ENCODE measurements at regions not wholly inside any gene's neighbourhood (a gene's known extent, or its start where the extent isn't known, plus 50 kb on each side); places are given as distances from the start of the nearest gene placed in this dataset.

DNA sequence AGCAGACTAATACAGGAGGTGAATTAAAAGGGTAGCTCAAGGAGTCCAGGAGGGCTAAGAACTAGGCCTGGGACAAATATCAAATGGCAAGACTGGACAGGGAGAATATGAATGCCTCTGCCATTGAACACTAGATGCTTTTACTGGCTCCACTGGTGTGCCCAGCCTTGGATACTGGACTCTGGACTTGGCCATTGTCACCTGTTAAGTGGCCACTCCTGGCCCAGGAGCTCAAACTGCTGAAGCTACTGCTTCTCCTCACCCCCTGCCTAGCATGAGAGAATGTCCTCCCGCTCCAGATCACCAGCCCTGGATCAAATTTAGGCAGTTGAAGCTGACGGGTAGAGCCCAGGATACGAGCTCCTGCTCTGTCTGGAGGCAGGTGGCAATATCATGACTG is 170.8 kb downstream of the DDX1 start:
- FAIRE-seq (no peak), DNase-seq (ENCODE audit: insufficient read length, low spot score) (no peak)

DNA sequence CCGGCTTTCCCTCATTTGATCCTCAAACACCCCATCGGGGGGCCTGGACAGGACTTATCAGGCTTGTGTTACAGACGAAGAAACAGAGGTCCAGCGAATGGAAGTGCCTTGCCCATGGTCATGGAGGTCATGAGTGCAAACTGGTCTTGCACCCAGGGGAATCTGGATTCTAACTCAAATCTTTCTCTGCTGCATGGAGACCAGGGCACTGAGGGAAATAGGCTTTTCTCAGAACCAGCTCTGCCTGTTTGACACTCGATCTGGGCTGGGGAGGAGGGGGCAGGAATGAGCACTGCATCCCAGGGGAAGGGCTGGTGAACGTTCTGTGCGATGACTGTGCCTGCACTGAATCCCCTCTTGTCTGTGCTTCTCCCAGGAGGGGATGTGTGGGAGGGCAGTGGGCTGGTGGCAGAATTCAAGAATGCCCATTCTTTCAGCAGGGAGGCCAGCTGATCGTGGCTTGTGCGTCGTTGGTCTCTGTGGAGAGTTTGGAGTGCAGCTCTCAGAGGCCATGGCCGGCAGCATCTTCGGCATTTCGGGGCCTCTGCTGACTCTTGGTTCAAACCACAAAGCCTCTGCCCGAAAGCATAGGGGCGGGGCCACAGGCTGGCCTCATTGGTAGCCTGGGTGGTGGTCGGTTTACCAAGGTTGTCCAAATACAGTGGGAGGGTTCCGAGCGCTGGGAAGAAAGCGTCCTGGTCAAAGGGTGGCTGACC is 171.6 kb downstream of the DDX1 start:
- FAIRE-seq (no peak), DNase-seq (ENCODE audit: insufficient read length, low spot score) (no peak)

DNA sequence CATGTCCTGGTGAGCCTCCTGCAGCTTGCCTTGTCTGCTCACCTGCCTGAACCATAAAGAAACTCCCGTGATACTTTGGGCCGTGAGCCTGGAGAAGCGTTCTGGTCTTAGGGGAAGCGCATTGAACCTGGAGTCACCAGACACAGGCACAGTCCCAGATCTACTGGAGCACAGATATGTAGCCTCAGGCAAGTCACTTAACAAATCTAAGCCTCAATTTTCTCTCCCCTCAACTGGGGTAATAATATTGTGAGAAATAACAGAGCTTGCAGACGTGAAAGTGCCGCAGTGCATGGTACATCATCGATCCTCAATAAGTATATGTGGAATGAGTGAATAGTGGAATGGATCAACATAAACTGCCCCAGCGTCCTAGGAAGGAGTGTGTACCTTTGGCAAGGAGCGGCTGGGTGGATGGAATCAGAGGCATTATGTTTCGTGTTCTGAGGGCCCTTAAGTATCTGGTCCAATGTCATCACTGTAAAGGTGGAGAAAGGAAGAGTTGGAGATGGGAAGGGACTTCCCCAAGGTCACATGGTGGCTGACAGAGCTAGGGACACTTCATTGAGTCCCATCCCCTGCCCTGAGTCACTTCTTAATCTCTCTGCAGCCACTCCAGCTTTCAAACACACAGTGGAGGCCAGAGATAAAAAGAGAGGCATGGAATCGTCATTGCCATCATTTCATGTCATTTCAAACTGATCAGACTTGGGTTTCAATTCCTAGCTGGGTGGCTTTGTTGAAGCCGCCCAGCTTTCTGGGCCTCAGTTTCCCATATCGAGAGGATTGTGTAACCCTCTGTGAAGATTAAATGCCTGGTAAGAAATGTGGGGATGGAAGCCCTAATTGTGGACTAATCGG is 172.4 kb downstream of the DDX1 start:
- FAIRE-seq (no peak), DNase-seq (ENCODE audit: insufficient read length, low spot score) (no peak)

DNA sequence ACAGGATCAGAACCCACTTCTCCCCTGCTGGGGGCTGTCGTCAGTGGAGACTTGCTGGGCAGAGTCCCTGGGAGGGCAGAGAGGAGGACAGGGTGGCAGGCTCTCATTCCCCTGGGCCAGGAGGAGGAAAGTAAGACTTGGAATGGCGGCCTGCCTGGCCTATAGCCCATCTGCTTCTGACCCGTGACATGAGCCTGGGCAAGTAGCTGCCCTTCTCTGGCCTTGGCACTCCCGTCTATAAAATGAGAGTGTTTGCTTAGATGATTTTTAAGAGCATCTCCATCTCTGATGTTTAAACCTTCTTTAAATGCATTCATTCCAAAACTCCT is 173.0 kb downstream of the DDX1 start:
- DNase-seq (ENCODE audit: insufficient read length, low spot score) = no peak
- FAIRE-seq = no peak

DNA sequence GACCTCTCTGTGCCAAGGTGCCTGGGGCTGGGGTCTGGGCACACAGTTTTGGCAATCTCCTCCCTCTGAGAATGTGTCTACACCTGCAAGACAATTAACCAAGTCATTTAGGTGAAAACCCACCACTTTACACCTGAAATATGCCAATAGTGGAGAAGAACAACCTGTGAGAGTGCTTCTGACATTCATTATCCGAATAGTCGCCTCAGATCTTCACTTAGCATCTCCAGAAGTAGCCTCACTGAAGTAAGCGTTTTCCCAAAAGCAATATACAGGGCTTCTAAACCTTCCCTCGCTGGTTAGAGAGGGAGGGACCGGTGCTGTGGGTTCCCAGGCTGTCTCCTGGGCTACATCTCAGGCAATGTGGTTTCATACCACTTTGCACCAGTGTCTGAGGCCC is 173.5 kb downstream of the DDX1 start:
- FAIRE-seq (no peak), DNase-seq (ENCODE audit: insufficient read length, low spot score) (no peak)

DNA sequence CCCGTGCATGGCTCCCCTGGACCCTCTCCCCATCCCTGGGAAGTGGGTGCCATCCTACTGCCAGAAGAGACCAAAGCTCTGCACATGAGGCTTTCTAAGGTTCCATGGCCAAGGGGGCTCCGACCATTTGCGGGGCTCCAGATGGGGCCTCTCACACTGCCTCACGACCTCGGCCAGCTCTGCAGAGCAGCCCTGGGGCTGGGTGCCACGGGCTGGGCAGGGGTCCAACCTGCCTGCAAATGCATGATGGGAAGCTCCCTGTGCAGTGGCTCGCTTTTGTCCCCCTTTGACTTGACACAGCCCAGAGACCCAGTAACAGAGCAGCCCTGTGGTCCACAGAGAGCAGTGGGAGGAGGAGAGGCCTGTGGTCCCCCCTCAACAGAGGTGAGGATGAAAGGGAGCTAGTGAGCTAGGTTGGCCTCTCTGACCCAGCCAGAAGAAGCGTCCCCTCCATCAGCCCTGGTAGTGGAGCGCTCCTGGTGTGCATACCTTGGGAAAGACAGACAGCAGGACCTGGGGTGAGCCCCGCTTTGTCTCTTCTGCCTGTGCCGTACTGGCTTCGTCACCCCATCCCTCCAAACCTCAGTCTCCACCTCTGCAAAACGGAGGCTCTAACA is 174.1 kb downstream of the DDX1 start:
- no peak for FAIRE-seq

DNA sequence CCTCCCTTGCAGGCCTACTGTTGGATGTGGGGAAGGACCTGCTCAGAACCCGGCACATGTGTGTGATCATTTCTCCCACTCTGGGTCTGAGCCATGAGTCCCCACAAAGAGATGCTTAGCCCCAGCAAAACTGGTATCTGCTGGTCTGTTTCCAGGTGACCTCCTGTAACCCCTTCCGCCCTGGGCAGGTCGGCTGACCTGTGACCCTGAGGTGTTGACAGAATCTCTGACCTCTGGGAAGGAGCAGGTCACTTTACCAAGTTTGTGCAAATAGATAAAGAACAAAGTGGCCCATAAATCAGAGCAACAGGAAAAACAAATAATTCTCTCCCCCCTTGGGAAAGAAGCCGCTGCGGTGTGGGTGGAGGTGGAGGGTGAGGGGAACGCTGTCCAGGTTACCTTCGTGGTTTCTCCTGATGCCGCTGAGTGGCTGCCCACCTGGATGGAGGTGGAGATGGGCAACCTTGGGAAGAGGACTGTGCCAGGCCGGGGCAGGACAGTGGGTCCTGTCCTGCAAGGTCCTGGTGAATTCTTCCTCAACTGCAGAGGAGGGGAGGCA is 174.0 kb upstream of the MYCN start:
- FAIRE-seq = no peak
- no peak for DNase-seq (ENCODE audit: insufficient read length, low spot score)

More for the DNA sequence above, 174.1 kb downstream of the DDX1 start:
- no peak for DNase-seq (ENCODE audit: insufficient read length, low spot score)

DNA sequence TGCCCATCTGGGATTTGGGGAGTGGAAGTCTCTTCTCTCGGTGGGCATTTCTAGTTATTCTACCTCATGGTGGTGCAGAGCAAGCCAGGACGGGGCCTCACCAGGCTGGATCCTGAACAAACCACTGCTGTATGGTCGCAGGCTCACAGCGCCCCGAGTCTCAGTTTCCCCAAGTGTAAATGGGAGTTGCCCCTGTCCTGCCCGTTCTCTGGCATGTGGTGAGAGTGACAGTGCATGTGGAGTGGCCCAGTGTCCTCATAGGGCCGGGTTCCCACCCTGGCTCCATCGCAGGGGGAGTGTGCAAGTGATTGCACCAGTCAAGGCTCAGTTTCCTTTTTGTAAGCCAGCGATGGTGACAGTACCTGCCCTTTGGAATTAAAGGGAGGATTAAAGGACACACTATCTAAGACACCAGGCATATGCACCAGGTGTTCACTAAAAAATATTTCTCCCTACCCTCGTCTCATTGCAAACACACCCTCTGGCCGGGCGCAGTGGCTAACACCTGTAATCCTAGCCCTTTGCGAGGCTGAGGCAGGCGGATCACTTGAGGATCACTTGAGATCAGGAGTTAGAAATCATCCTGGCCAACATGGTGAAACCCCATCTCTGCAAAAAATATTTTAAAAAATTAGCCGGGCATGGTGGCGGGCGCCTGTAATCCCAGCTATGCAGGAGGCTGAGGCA is 173.3 kb upstream of the MYCN start:
- DNase-seq (ENCODE audit: insufficient read length, low spot score) (no peak), FAIRE-seq (no peak)

DNA sequence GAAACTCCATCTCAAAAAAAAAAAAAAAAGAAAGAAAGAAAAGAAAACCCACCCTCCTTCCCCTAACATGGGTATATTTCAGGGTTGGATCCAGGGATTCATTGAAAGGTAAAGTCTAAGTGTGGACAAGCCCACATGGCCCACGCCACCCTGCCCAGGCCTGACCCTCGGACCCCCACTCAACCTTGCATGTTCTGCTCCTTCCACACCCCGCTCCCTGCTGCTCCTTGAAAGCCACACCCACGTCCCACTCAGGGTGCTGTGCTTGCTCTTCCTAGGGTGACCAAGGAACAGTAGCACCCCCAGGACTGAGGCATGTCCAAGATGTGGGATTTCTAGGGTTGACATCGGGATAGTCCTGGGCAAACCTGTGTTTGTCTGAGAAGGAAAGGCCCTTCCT is 172.7 kb upstream of the MYCN start:
- no peak for FAIRE-seq
- no peak for DNase-seq (ENCODE audit: insufficient read length, low spot score)

DNA sequence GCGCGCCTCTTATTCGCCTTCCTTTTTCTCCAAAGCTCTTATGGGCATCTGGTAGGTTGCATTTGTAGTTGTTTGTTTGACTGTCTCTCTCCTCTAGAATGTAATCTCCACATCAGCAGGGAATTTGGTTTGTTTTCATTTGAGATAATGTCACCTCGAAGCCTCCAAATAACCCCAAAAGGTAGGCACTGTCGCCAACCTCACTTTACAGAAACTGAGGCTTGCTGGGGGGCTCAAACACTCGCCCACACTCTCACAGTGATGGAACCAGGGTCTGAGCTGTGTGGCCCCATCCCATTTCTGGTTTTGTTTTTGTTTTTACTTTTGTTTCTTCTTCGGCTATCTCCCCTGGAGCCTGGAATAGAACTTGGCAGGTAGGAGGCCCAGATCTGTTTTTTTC is 172.2 kb upstream of the MYCN start:
- FAIRE-seq = no peak

DNA sequence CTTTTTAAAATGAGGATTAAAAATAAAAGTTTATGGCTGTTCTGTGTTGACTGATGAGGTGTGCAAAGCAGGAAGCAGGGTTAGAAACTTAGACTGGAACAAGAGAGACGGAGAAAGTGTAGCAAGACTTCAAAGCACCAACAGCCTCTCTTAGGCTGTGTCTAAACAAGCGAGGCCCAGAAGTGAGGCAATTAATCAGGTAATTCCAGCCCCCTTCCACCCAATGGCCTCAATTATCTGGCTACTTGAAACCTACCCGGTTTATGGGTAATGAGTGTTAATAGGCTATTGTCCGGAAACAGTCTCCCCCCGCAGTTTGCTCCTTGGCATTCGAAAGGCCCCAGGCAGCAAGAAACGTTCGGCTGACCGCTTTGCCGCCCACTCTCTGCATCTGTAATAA is 171.7 kb upstream of the MYCN start:
- FAIRE-seq = no peak
- DNase-seq (ENCODE audit: insufficient read length, low spot score) = no peak

More for the DNA sequence above, 172.2 kb upstream of the MYCN start:
- no peak for DNase-seq (ENCODE audit: insufficient read length, low spot score)

DNA sequence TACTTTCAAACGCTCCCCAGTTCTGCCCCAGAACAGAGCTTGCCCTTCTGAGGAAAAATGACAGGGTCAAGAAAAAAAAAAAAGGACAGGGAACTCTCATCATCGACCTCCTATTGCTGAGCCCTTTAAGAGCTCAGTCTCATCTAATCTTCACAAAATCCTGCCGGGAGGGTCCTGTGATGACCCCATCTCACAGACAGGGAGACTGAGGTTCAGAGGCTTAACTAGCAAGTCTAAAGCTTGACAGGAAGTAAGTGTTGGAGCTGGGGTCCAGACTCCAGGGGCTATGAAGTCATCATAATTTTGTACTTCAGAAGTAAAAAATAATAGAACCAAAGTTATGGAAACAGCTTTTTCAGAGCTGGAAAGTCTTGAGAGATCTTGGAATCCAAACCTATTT is 171.1 kb upstream of the MYCN start:
- FAIRE-seq (no peak), DNase-seq (ENCODE audit: insufficient read length, low spot score) (no peak)

DNA sequence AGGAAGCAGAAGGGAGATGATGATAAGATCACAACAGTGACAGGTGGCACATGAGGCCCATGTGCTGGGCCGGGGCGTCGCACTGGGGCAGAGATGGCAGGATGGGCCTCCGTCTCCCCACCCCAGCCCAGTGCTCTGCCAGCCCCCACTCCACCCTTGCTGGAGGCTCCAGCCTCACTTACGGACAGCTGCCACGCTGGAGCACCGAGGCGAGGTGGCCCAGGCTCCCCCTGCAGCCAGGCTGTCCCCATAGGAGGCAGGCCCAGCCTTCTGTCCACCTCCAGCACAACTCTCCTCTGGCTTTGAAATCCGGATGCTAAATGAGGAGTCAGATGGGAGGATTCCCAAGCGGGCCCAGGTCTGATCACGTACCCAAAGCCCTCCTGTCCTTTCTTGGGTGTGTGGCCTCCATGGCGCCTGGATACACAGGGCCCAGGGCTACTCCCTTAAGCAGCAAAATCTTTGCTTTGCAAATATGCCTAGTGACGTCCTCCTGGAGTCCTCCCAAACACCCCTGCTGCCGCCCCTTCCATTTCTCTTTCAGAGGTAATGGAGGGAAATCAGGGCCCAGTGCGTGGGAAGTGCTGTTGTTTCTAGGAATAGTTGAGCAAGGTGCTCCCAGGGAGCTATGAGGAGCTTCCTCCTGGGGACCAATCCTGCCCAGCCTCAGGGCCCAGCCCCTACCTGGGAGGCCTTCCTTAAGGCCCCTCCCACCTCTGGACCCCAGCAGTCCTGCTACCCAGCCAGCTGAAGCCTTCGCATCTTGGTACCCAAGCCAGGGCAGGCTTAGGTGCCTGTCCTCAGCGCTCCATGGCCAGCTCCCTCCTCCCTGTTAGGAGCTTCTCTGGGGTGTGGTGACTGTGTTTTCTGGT is 170.4 kb upstream of the MYCN start:
- FAIRE-seq (no peak), DNase-seq (ENCODE audit: insufficient read length, low spot score) (no peak)

DNA sequence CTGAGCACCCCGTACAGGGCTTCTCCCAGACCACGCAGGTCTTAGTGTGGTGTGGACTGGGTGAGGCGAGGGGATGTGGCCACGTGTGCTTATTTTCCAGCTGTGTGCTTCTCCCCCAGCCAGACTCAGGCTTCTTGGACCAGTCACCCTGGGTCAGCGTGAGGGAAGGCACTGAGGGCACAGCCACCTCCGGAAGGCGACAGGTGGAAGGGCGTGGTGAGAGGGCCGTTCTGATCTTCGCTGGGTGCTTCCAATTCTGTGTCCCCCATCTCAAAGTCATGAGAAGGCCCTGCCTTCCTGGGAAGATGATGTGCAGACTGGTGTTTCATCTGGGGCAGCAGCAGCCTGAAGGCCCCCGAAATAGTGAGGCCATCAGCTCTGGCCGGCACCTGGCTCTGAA is 169.7 kb upstream of the MYCN start:
- FAIRE-seq (no peak), DNase-seq (ENCODE audit: insufficient read length, low spot score) (no peak)

DNA sequence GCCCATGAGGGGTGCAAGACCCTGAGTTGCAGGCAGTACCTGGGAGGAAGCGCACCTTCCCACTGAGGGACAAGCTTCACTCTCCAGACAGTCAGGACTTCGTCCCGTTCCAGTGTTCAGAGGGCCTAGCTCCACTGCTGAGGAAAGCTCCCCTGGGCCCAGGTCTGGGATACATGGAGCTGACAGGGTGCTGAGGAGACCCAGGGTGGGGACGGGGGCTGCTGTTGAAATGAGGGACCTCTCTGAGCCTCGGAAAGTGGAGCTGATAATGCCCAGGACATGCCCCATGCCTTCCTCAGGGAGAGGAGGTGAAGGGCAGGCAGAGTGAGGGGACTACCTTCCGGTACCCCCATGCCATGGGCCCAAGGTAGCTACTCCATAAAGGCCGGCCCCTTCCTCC is 169.2 kb upstream of the MYCN start:
- FAIRE-seq (no peak), DNase-seq (ENCODE audit: insufficient read length, low spot score) (no peak)

DNA sequence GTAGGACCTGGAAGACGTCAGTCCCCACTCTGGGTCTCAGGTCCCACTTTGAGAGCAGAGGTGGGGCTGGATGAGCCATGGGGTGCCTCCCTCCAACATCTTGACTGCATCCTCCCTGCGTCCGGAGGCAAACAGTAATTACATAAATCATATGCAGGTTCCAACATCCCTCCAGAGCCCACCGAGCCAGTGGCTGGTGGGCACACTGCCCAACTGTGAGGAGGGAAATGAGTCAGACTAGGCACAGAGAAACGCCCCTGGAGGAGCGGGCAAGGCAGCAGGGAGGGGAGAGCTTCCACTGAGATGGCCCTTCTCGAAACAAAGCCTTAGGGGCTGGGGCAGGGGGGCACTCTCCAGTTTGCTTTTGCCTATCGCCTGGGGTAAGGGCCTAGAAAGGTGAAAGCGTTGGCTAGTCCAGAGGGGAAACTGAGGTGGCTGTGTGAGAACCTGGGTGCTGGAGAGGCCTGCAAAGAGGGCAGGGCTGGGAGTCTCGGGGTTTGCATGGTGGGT is 168.2 kb upstream of the MYCN start:
- FAIRE-seq = no peak
- DNase-seq (ENCODE audit: insufficient read length, low spot score) = no peak

DNA sequence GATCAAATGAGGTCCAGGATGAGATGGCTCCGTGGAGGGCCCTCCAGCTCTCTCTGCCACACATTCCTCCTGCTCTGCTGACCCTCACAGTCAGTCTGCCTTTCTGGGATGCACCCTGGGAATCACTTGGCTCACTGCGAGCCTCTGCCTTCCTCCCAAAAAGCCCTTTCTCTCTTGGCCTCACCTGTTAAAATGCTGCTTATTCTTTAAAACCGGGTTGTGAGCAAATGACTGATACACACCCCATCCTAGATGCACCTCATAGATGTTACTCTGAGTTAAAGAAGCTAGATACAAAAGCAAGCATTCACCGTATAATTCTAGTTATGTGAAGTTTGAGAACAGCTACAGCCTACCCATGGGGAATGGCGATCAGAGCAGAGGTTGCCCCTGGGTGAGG is 167.7 kb upstream of the MYCN start:
- no peak for FAIRE-seq
- no peak for DNase-seq (ENCODE audit: insufficient read length, low spot score)

DNA sequence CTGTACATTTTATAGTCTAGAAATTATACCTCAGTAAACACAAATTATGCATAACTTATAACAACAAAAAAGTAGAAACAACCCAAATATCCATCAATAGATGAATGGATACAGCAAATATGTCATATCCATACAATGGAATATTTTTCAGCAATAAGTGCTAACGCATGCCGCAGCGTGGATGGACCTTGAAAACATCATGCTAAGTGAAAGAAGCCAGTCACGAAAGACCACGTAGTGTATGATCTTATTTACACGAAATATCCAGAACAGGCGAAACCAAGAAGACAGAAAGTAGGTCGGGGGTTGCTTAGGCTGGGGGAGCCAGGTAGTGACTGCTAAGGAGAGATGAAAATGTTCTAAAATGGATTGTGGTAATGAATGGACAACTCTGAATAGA is 167.1 kb upstream of the MYCN start:
- no peak for FAIRE-seq

DNA sequence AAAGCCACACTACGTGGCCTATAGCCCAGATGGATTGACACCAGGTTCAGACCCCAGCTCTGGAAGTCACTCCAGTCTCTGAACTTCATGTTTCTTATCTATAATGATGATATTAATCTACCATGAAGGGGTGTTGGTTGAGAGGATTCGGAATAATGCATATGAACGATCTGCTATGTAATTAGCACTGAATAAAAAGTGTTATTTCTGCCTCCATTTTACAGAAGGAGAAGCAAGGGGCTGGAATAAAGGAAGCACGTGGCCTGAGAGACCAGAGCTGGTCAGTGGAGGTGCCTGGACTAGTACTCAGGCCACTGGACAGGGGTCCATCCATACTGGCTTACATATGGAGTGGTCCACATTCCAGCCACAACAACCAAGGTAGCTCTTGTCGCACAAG is 166.5 kb upstream of the MYCN start:
- FAIRE-seq = no peak

More for the DNA sequence above, 167.1 kb upstream of the MYCN start:
- no peak for DNase-seq (ENCODE audit: insufficient read length, low spot score)

More for the DNA sequence above, 166.5 kb upstream of the MYCN start:
- DNase-seq (ENCODE audit: insufficient read length, low spot score) = no peak

All from HTR-8/SVneo (cell line).